Aorta (tissue), 5 donors: ENCODE measurements at regions not wholly inside any gene's neighbourhood (a gene's known extent, or its start where the extent isn't known, plus 50 kb on each side); places are given as distances from the start of the nearest gene placed in this dataset.
A peak's percentile ranks its signal among the peaks of the same experiment; 100 is the strongest.

Experiments
- ATAC-seq: fragments of 200-7000 bp; cut with Tn5 transposase; one replicate; pipeline ENCODE4 v1.9.1; 2022; ENCODE audit warnings: moderate library complexity; ENCODE audit not compliant: low FRiP score
- DNase-seq, 2 donors: peaks; one replicate each; pipeline ENCODE4 v3.0.0-alpha.2; 2020
- H3K27ac ChIP-seq, 2 donors: one replicate each; pipeline ENCODE4 v1.5.1; 2013; ENCODE audit warnings: low read length in 2 of 2, mild to moderate bottlenecking in 2 of 2, moderate library complexity in 2 of 2, control low read depth in 1 of 2, inconsistent platforms in 1 of 2, low read depth in 1 of 2
- H3K27me3 ChIP-seq, 2 donors: one replicate each; pipeline ENCODE4 v1.6.1; 2013; ENCODE audit warnings: control low read depth in 1 of 2, low read length in 1 of 2, mild to moderate bottlenecking in 1 of 2, moderate library complexity in 1 of 2; ENCODE audit not compliant: insufficient read depth in 2 of 2, control insufficient read depth in 1 of 2
- H3K36me3 ChIP-seq, 2 donors: one replicate each; pipeline ENCODE4 v1.6.1; 2013; ENCODE audit warnings: control low read depth in 1 of 2, low read length in 1 of 2, mild to moderate bottlenecking in 1 of 2; ENCODE audit not compliant: insufficient read depth in 2 of 2, control insufficient read depth in 1 of 2
- H3K4me1 ChIP-seq, 2 donors: one replicate each; pipeline ENCODE4 v1.6.1; 2013; ENCODE audit warnings: low read length in 2 of 2, control low read depth in 1 of 2, mild to moderate bottlenecking in 1 of 2, moderate library complexity in 1 of 2; ENCODE audit not compliant: insufficient read depth in 2 of 2, control insufficient read depth in 1 of 2
- H3K4me3 ChIP-seq, 2 donors: one replicate each; pipeline ENCODE4 v1.5.1; 2013; ENCODE audit warnings: low read length in 2 of 2, control low read depth in 1 of 2, mild to moderate bottlenecking in 1 of 2
- H3K9me3 ChIP-seq: one replicate; pipeline ENCODE4 v1.6.1; 2013; ENCODE audit warnings: mild to moderate bottlenecking, low read length; ENCODE audit not compliant: control insufficient read depth
- WGBS, 2 donors: extraction: QIAGEN DNeasy Blood & Tissue Kit; methylation state at CpG; one replicate each; pipeline ENCODE4 v1.1.7; 2013; 5-methylcytosine and 5-hydroxymethylcytosine counted together
- intact Hi-C, 2 donors: fragments of 100-400 bp; cut with DNase I; formaldehyde crosslinking; loops; one replicate each; pipeline versions ENCODE4 v1.14.2 to v1.15.0; 2022
- donor health status: healthy with polysubstance abuse.
- donor health status: Bipolar disorder and iron deficiency.
- donor health status: DM: no; HTN: no; CAD: no.
- donor health status: DM: no; HTN: no; CAD: no.
- donor health status: DM: yes; HTN: yes; CAD: no.

GRCh38 chr13:70388935-70389334, 280.7 kb upstream of the KLHL1 start:
- no peak for ATAC-seq
- H3K36me3 ChIP-seq: no peaks in the 10 kb centered on the region
- H3K27me3 ChIP-seq: no peaks in the 10 kb centered on the region
- no peak for DNase-seq
- 42 to 45% methylated on average over 1 of the region's 1 CpG for WGBS, 2 donors
- intact Hi-C loops: no loop called here
- H3K4me1 ChIP-seq: no peaks in the 10 kb centered on the region
- no peak overlapping the region for H3K4me3 ChIP-seq
- peaks cover 1% of the 10 kb centered on the region for H3K9me3 ChIP-seq
- H3K27ac ChIP-seq: no peak overlapping the region

- Histone ChIP-seq H3K4me1 (no peaks in the 10 kb centered on the region), H3K36me3 (no peaks in the 10 kb centered on the region), H3K9me3 (peaks cover 1% of the 10 kb centered on the region), H3K27ac (no peak overlapping the region), H3K27me3 (no peaks in the 10 kb centered on the region), H3K4me3 (no peak overlapping the region)
- intact Hi-C loops: no loop called here
- ATAC-seq: peak; percentile 39
- 78 to 85% methylated on average over 6 of the region's 6 CpGs for WGBS, 2 donors
- peak in 1 of 2 donors; percentile 64 for DNase-seq
These were observed 278.7 kb upstream of the KLHL1 start for GRCh38 chr13:70386919-70387318.

- Histone ChIP-seq H3K4me1 (no peaks in the 10 kb centered on the region), H3K4me3 (no peak overlapping the region), H3K27ac (no peak overlapping the region), H3K36me3 (no peaks in the 10 kb centered on the region), H3K27me3 (no peaks in the 10 kb centered on the region), H3K9me3 (peaks cover 1% of the 10 kb centered on the region)
- peak in 1 of 2 donors; percentile 57 for DNase-seq
- WGBS, 2 donors: 88 to 89% methylated on average over 4 of the region's 4 CpGs
- no peak for ATAC-seq
- intact Hi-C loops: no loop called here
These were observed 277.6 kb upstream of the KLHL1 start for GRCh38 chr13:70385852-70386251.

GRCh38 chr13:70384156-70384555, 275.9 kb upstream of the KLHL1 start:
- H3K27ac ChIP-seq: no peak overlapping the region
- intact Hi-C loops: no loop called here
- no peaks in the 10 kb centered on the region for H3K27me3 ChIP-seq
- no peaks in the 10 kb centered on the region for H3K4me1 ChIP-seq
- DNase-seq (no peak), ATAC-seq (no peak)
- WGBS, 2 donors: 79 to 81% methylated on average over 3 of the region's 3 CpGs
- H3K9me3 ChIP-seq: peaks cover 1% of the 10 kb centered on the region
- H3K36me3 ChIP-seq: no peaks in the 10 kb centered on the region
- no peak overlapping the region for H3K4me3 ChIP-seq

- intact Hi-C loops: no loop called here
- no peak for DNase-seq
- H3K4me3 ChIP-seq: no peak overlapping the region
- H3K27me3 ChIP-seq: no peaks in the 10 kb centered on the region
- no peaks in the 10 kb centered on the region for H3K9me3 ChIP-seq
- no peak overlapping the region for H3K27ac ChIP-seq
- H3K36me3 ChIP-seq: no peaks in the 10 kb centered on the region
- no peak for ATAC-seq
- no peaks in the 10 kb centered on the region for H3K4me1 ChIP-seq
- 83 to 87% methylated on average over 2 of the region's 2 CpGs for WGBS, 2 donors
These were observed 272.6 kb upstream of the KLHL1 start for GRCh38 chr13:70380809-70381208.

GRCh38 chr13:70375718-70376117, 267.5 kb upstream of the KLHL1 start:
- ATAC-seq: no peak
- H3K4me3 ChIP-seq: no peak overlapping the region
- no peaks in the 10 kb centered on the region for H3K9me3 ChIP-seq
- no peak for DNase-seq
- H3K4me1 ChIP-seq: no peaks in the 10 kb centered on the region
- intact Hi-C loops: no loop called here
- H3K27me3 ChIP-seq: no peaks in the 10 kb centered on the region
- H3K27ac ChIP-seq: no peak overlapping the region
- H3K36me3 ChIP-seq: no peaks in the 10 kb centered on the region
- 73 to 78% methylated on average over 2 of the region's 2 CpGs for WGBS, 2 donors

- Histone ChIP-seq H3K27ac (no peak overlapping the region), H3K4me1 (no peaks in the 10 kb centered on the region), H3K36me3 (no peaks in the 10 kb centered on the region), H3K9me3 (no peaks in the 10 kb centered on the region), H3K27me3 (peaks cover 0 to 1% of the 10 kb centered on the region in 2 donors), H3K4me3 (no peak overlapping the region)
- DNase-seq: no peak
- 64 to 71% methylated on average over 6 of the region's 6 CpGs for WGBS, 2 donors
- no peak for ATAC-seq
- intact Hi-C loops: no loop called here
These were observed 262.7 kb upstream of the KLHL1 start for GRCh38 chr13:70370924-70371323.

GRCh38 chr13:70366720-70367119, 258.5 kb upstream of the KLHL1 start:
- WGBS, 2 donors: 64 to 78% methylated on average over 4 of the region's 4 CpGs
- no peaks in the 10 kb centered on the region for H3K36me3 ChIP-seq
- no peak for DNase-seq
- H3K9me3 ChIP-seq: no peaks in the 10 kb centered on the region
- H3K4me3 ChIP-seq: no peak overlapping the region
- no peak for ATAC-seq
- no peak overlapping the region for H3K27ac ChIP-seq
- H3K4me1 ChIP-seq: no peaks in the 10 kb centered on the region
- intact Hi-C loops: no loop called here
- H3K27me3 ChIP-seq: peaks cover 0 to 1% of the 10 kb centered on the region in 2 donors

GRCh38 chr13:70363991-70364390, 255.7 kb upstream of the KLHL1 start:
- ATAC-seq: no peak
- H3K27ac ChIP-seq: no peak overlapping the region
- no peak for DNase-seq
- H3K27me3 ChIP-seq: peaks cover 0 to 1% of the 10 kb centered on the region in 2 donors
- no peak overlapping the region for H3K4me3 ChIP-seq
- H3K36me3 ChIP-seq: no peaks in the 10 kb centered on the region
- WGBS, 2 donors: 50 to 74% methylated on average over 2 of the region's 2 CpGs
- no peaks in the 10 kb centered on the region for H3K4me1 ChIP-seq
- no peaks in the 10 kb centered on the region for H3K9me3 ChIP-seq
- intact Hi-C loops: no loop called here
